OCI-LY3 (cell line): ENCODE measurements at regions not wholly inside any gene's neighbourhood (a gene's known extent, or its start where the extent isn't known, plus 50 kb on each side); places are given as distances from the start of the nearest gene placed in this dataset.

Experiments
- CTCF ChIP-seq: fragments of 200-600, 300-600 bp; sonication (generic); IDR thresholded peaks from 2 replicates; pipeline ENCODE4 v1.5.1; 2014; ENCODE audit warnings: antibody characterized with exemption, low read length, low read depth
- EZH2phosphoT487 ChIP-seq: fragments of 200-600 bp; shearing (Covaris generic); IDR thresholded peaks from 2 replicates; pipeline ENCODE4 v1.6.1; 2018; ENCODE audit warnings: antibody characterized with exemption, mixed run types, low read depth

GRCh38 chr17:71349908-71350600 lies 770.8 kb upstream of the SOX9 start:
- TF ChIP-seq CTCF (no peak), EZH2phosphoT487 (no peak)
